ENCODE measurements at regions not wholly inside any gene's neighbourhood (a gene's known extent, or its start where the extent isn't known, plus 50 kb on each side); places are given as distances from the start of the nearest gene placed in this dataset. TPM values are rescaled to one million over a fixed set of nuclear protein-coding genes. Genes with fewer than 3 reads are reported as not detected.

- Mint-ChIP-seq H3K4me3 (ENCODE audit: unreplicated experiment) (no peak overlapping the region), H3K27me3 (ENCODE audit: unreplicated experiment) (peaks cover 2% of the 10 kb centered on the region), H3K27ac (ENCODE audit: unreplicated experiment) (no peak overlapping the region), H3K9me3 (ENCODE audit: unreplicated experiment) (no peaks in the 10 kb centered on the region), H3K36me3 (ENCODE audit: unreplicated experiment) (no peaks in the 10 kb centered on the region), H3K4me1 (ENCODE audit: unreplicated experiment) (peaks cover 4% of the 10 kb centered on the region)
- TF ChIP-seq, protein P1, sequence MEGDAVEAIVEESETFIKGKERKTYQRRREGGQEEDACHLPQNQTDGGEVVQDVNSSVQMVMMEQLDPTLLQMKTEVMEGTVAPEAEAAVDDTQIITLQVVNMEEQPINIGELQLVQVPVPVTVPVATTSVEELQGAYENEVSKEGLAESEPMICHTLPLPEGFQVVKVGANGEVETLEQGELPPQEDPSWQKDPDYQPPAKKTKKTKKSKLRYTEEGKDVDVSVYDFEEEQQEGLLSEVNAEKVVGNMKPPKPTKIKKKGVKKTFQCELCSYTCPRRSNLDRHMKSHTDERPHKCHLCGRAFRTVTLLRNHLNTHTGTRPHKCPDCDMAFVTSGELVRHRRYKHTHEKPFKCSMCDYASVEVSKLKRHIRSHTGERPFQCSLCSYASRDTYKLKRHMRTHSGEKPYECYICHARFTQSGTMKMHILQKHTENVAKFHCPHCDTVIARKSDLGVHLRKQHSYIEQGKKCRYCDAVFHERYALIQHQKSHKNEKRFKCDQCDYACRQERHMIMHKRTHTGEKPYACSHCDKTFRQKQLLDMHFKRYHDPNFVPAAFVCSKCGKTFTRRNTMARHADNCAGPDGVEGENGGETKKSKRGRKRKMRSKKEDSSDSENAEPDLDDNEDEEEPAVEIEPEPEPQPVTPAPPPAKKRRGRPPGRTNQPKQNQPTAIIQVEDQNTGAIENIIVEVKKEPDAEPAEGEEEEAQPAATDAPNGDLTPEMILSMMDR (IDR thresholded peaks at IDR 0.05): no peak
- no peak for DNase-seq (ENCODE audit: extremely low spot score, unreplicated experiment)
These were observed 59.6 kb upstream of the C1GALT1 start for GRCh38 chr7:7122701-7123281.

DNA sequence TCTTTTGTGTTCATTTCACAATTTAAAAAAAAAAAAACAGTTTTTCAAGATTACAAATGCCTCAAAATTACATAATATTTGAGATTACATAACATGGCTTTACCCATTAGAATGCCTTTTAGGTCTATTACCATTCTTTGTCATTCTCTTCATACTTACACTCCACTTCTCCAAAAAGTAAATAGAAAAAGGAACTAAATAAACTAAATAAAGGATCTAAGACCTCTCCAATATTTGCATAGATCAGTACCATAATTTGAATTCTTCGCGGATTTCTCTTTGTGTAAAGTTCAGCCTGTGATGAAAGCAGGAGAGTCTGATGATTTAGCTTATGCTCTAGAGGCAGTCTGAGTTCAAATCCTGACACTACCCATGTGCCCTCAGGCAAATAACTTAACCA lies 56.4 kb upstream of the C1GALT1 start:
- Mint-ChIP-seq H3K27me3 (ENCODE audit: unreplicated experiment) (peaks cover 2% of the 10 kb centered on the region), H3K9me3 (ENCODE audit: unreplicated experiment) (no peaks in the 10 kb centered on the region), H3K27ac (ENCODE audit: unreplicated experiment) (no peak overlapping the region), H3K36me3 (ENCODE audit: unreplicated experiment) (no peaks in the 10 kb centered on the region), H3K4me3 (ENCODE audit: unreplicated experiment) (no peak overlapping the region), H3K4me1 (ENCODE audit: unreplicated experiment) (peaks cover 4% of the 10 kb centered on the region)
- no peak for DNase-seq (ENCODE audit: extremely low spot score, unreplicated experiment)
- TF ChIP-seq, protein P1 (IDR thresholded peaks at IDR 0.05): no peak

- TF ChIP-seq, protein P1 (IDR thresholded peaks at IDR 0.05): no peak
- no peak overlapping the region for H3K4me3 Mint-ChIP-seq (ENCODE audit: unreplicated experiment)
- peaks cover 2% of the 10 kb centered on the region for H3K27me3 Mint-ChIP-seq (ENCODE audit: unreplicated experiment)
- no peak for DNase-seq (ENCODE audit: extremely low spot score, unreplicated experiment)
- H3K36me3 Mint-ChIP-seq (ENCODE audit: unreplicated experiment): no peaks in the 10 kb centered on the region
- H3K27ac Mint-ChIP-seq (ENCODE audit: unreplicated experiment): no peak overlapping the region
- no peaks in the 10 kb centered on the region for H3K4me1 Mint-ChIP-seq (ENCODE audit: unreplicated experiment)
- no peaks in the 10 kb centered on the region for H3K9me3 Mint-ChIP-seq (ENCODE audit: unreplicated experiment)
These were observed 54.6 kb upstream of the C1GALT1 start for GRCh38 chr7:7127773-7128172.

DNA sequence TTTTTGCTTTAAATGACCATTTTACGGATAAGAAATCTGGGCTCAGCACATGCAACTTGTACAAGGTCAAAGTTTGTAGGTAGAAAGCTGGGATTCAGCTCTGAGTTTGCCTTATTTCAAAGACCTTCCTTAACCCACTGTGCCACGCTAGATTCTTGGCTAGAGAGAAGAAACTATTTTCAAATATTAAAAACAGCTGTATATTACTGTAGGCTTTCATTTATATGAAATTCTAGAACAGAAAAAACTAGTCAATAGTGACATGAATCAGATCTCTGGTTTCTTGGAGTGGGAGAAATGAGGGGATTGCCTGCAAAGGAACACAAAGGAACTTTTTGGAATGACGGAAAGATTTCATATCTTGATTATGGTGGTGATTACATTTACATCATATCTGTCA lies 53.0 kb upstream of the C1GALT1 start:
- no peak for DNase-seq (ENCODE audit: extremely low spot score, unreplicated experiment)
- TF ChIP-seq, protein P1 (IDR thresholded peaks at IDR 0.05): no peak
- Mint-ChIP-seq H3K36me3 (ENCODE audit: unreplicated experiment) (no peaks in the 10 kb centered on the region), H3K4me3 (ENCODE audit: unreplicated experiment) (no peak overlapping the region), H3K4me1 (ENCODE audit: unreplicated experiment) (no peaks in the 10 kb centered on the region), H3K27me3 (ENCODE audit: unreplicated experiment) (peaks cover under 1% of the 10 kb centered on the region), H3K27ac (ENCODE audit: unreplicated experiment) (no peak overlapping the region), H3K9me3 (ENCODE audit: unreplicated experiment) (no peaks in the 10 kb centered on the region)

DNA sequence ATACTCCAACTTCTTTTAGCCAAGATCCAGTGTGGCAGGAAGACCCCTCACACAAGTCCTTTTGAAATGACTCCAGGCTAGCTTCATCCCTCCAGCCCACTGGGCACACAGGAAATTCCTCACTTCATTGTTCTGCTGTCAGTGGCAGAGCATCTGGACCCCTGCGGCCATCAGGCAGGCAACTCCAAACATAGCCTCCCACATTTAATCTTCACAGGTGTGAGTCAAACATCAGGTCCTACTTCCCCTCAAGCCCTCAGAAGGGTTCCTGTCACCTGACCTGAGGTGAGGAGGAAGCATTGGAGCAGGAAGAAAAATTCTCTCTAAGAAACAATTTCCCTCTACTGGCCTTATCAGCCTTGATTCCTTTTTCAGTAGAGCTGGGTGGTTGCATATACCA lies 51.1 kb upstream of the C1GALT1 start:
- no peaks in the 10 kb centered on the region for H3K9me3 Mint-ChIP-seq (ENCODE audit: unreplicated experiment)
- no peak for DNase-seq (ENCODE audit: extremely low spot score, unreplicated experiment)
- H3K4me1 Mint-ChIP-seq (ENCODE audit: unreplicated experiment): peaks cover 1% of the 10 kb centered on the region
- H3K27me3 Mint-ChIP-seq (ENCODE audit: unreplicated experiment): no peaks in the 10 kb centered on the region
- H3K36me3 Mint-ChIP-seq (ENCODE audit: unreplicated experiment): no peaks in the 10 kb centered on the region
- H3K4me3 Mint-ChIP-seq (ENCODE audit: unreplicated experiment): no peak overlapping the region
- TF ChIP-seq, protein P1 (IDR thresholded peaks at IDR 0.05): no peak
- no peak overlapping the region for H3K27ac Mint-ChIP-seq (ENCODE audit: unreplicated experiment)

Small RNA genes lying in the stretch of these regions (microRNA-seq; reads per million reads assigned to microRNA genes)
- not detected for gene MIR3683 (ENCODE audit: unreplicated experiment)

Measured in osteocyte (in vitro differentiated cells).